Liver (tissue), 8 donors: ENCODE measurements at regions not wholly inside any gene's neighbourhood (a gene's known extent, or its start where the extent isn't known, plus 50 kb on each side); places are given as distances from the start of the nearest gene placed in this dataset.

Experiments
- DNase-seq: peaks from one replicate; pipeline ENCODE4 v3.0.0-alpha.2; 2017; ENCODE audit warnings: low spot score
- H3K27ac ChIP-seq, 2 donors: one replicate each; pipeline ENCODE4 v1.7.0; 2013; ENCODE audit warnings: inconsistent platforms in 2 of 2, low read length in 2 of 2, control low read depth in 1 of 2, low read depth in 1 of 2, mild to moderate bottlenecking in 1 of 2
- H3K27me3 ChIP-seq, 4 donors: one replicate each; pipeline versions ENCODE4 v1.6.1 to v1.7.0; 2013; ENCODE audit warnings: low read length in 3 of 4, inconsistent platforms in 1 of 4, mild to moderate bottlenecking in 1 of 4, moderate library complexity in 1 of 4; ENCODE audit not compliant: control insufficient read depth in 4 of 4, insufficient read depth in 4 of 4
- H3K36me3 ChIP-seq, 4 donors: one replicate each; pipeline versions ENCODE4 v1.6.1 to v1.7.0; 2013; ENCODE audit warnings: low read length in 3 of 4, mild to moderate bottlenecking in 3 of 4, low read depth in 1 of 4, moderate library complexity in 1 of 4; ENCODE audit not compliant: control insufficient read depth in 4 of 4, insufficient read depth in 3 of 4
- H3K4me1 ChIP-seq, 4 donors: one replicate each; pipeline versions ENCODE4 v1.6.1 to v1.7.0; 2013; ENCODE audit warnings: low read length in 3 of 4, mild to moderate bottlenecking in 3 of 4, moderate library complexity in 1 of 4; ENCODE audit not compliant: control insufficient read depth in 4 of 4, insufficient read depth in 4 of 4
- H3K4me3 ChIP-seq, 3 donors: one replicate each; pipeline versions ENCODE4 v1.6.1 to v1.7.0; 2013; ENCODE audit warnings: low read length in 3 of 3, control low read depth in 1 of 3, low read depth in 1 of 3, mild to moderate bottlenecking in 1 of 3
- H3K9ac ChIP-seq, 2 donors: one replicate each; pipeline ENCODE4 v1.7.0; 2013; ENCODE audit warnings: low read length in 2 of 2, mild to moderate bottlenecking in 2 of 2, moderate library complexity in 2 of 2, control low read depth in 1 of 2, low read depth in 1 of 2
- H3K9me3 ChIP-seq, 4 donors: one replicate each; pipeline versions ENCODE4 v1.6.1 to v1.7.0; 2013; ENCODE audit warnings: low read length in 3 of 4; ENCODE audit not compliant: control insufficient read depth in 4 of 4
- EGR1 ChIP-seq, 2 donors: IDR thresholded peaks; 2 replicates each; pipeline ENCODE4 v1.6.1; 2016 to 2018; ENCODE audit warnings: antibody characterized with exemption in 2 of 2, low read depth in 2 of 2
- JUND ChIP-seq, 2 donors: IDR thresholded peaks; 2 replicates each; pipeline ENCODE4 v1.6.1; 2016; ENCODE audit warnings: antibody characterized with exemption in 2 of 2
- NR2F2 ChIP-seq: IDR thresholded peaks from 2 replicates; pipeline ENCODE4 v1.6.1; 2016; ENCODE audit warnings: antibody characterized with exemption
- RAD21 ChIP-seq, 2 donors: IDR thresholded peaks; 2 replicates each; pipeline ENCODE4 v1.6.1; 2016; ENCODE audit warnings: antibody characterized with exemption in 2 of 2, mild to moderate bottlenecking in 2 of 2
- RXRA ChIP-seq, 2 donors: IDR thresholded peaks; 2 replicates each; pipeline ENCODE4 v1.6.1; 2017 to 2018; ENCODE audit warnings: antibody characterized with exemption in 2 of 2, mild to moderate bottlenecking in 1 of 2
- SP1 ChIP-seq: IDR thresholded peaks from 2 replicates; pipeline ENCODE4 v1.6.1; 2018; ENCODE audit warnings: antibody characterized with exemption, mild to moderate bottlenecking
- TAF1 ChIP-seq: conservative IDR thresholded peaks from 2 replicates; pipeline ENCODE4 v1.6.1; 2016; ENCODE audit warnings: antibody characterized with exemption, mild to moderate bottlenecking
- WGBS: extraction: QIAGEN DNeasy Blood & Tissue Kit; methylation state at CpG from one replicate; pipeline ENCODE4 v1.1.7; 2013; 5-methylcytosine and 5-hydroxymethylcytosine counted together
- TF ChIP-seq, protein P1 (sequence below): fragments of 150-350 bp; IDR thresholded peaks from 2 replicates; pipeline ENCODE4 v1.5.1; 2017; ENCODE audit warnings: improper control_type of control experiment, low read depth, low read length; ENCODE audit not compliant: missing input control
- TF ChIP-seq, protein P2 (sequence below): IDR thresholded peaks from 2 replicates; pipeline ENCODE4 v1.6.1; 2016; ENCODE audit warnings: antibody characterized with exemption
- donor health status: healthy.
- donor health status: healthy.
- donor health status: healthy.
- donor health status: healthy.
- donor health status: healthy.

DNA sequence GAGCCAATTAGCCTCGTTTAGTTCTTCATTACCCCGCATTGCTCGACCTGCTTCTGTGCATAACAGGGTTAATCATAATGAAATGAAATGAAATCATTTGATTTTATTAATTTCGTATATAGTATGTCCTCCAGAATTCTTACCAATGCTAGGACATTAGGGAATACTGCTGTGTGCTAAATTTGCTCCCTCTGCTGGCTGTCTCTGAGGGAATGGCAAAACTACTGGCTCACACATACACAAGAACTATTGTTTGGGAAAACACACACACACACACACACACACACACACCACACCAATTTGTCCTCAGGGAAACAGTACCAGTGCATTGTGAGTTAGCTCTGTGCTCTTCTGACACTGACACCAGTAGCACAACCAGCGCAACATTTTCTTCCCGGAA lies 273.3 kb upstream of the TCF4 start:
- no peak for DNase-seq
- Histone ChIP-seq H3K4me1 (no peaks in the 10 kb centered on the region), H3K4me3 (no peak overlapping the region), H3K27ac (no peak overlapping the region), H3K9me3 (no peaks in the 10 kb centered on the region), H3K36me3 (no peaks in the 10 kb centered on the region), H3K9ac (no peak overlapping the region), H3K27me3 (no peaks in the 10 kb centered on the region)
- 65% methylated on average over 6 of the region's 6 CpGs for whole genome bisulfite sequencing
- peak; percentile 64 to 73 for TF ChIP-seq RAD21 (IDR thresholded peaks at IDR 0.05)
- TF ChIP-seq EGR1 (IDR thresholded peaks at IDR 0.05; ENCODE audit: low read depth in 2 of 2), result no peak
- no peak for TF ChIP-seq SP1
- TF ChIP-seq, protein P1, sequence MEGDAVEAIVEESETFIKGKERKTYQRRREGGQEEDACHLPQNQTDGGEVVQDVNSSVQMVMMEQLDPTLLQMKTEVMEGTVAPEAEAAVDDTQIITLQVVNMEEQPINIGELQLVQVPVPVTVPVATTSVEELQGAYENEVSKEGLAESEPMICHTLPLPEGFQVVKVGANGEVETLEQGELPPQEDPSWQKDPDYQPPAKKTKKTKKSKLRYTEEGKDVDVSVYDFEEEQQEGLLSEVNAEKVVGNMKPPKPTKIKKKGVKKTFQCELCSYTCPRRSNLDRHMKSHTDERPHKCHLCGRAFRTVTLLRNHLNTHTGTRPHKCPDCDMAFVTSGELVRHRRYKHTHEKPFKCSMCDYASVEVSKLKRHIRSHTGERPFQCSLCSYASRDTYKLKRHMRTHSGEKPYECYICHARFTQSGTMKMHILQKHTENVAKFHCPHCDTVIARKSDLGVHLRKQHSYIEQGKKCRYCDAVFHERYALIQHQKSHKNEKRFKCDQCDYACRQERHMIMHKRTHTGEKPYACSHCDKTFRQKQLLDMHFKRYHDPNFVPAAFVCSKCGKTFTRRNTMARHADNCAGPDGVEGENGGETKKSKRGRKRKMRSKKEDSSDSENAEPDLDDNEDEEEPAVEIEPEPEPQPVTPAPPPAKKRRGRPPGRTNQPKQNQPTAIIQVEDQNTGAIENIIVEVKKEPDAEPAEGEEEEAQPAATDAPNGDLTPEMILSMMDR, result peak; percentile 33

DNA sequence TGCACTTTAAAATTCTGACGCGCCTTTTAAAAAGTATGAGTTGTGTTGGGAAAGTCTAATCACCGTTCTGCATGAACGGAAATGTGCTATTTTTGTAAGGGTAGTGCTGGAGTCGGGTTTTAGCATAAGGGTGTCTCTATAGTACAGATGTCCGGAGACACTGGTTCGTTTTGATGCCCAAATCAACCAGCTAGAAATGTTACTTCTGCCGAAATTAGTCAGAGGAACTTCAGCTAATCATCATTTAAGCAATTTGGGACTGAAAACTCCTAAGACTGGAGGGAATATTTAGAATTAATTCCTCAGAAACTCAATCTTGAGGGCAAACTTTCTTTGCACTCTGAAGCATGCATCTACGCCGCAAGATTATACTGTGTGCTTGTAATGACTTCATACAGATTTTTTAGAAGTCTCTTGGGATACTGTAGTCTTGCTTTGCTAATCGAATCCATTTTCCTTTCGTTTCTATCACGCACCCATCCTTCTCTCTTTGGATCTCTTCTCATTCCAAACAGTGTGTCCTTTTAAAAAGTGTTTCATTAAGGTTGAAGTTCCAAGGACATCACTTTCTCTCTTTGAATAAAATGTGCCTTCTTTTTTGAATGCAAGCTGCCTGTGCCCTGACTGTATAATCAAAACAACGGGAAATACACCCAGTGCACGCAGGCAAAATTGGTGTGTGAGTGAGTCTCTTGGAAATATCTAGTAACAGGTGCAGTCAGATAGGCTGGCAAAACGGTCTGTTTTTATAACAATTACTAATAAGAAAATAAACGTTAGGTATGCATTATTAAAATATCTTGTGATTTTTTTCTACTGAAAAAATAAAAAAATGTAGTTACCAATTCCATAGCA lies 270.9 kb upstream of the TCF4 start:
- Histone ChIP-seq H3K9ac (no peak overlapping the region), H3K27me3 (no peaks in the 10 kb centered on the region), H3K4me3 (no peak overlapping the region), H3K4me1 (no peaks in the 10 kb centered on the region), H3K9me3 (no peaks in the 10 kb centered on the region), H3K27ac (no peak overlapping the region), H3K36me3 (no peaks in the 10 kb centered on the region)
- WGBS, result 78% methylated on average over 17 of the region's 17 CpGs
- no peak for DNase-seq
- TF ChIP-seq TAF1 (no peak), JUND (IDR thresholded peaks at IDR 0.05) (no peak), NR2F2 (no peak)
- TF ChIP-seq, protein P1, result no peak
- TF ChIP-seq, protein P2, sequence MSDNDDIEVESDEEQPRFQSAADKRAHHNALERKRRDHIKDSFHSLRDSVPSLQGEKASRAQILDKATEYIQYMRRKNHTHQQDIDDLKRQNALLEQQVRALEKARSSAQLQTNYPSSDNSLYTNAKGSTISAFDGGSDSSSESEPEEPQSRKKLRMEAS, result no peak

DNA sequence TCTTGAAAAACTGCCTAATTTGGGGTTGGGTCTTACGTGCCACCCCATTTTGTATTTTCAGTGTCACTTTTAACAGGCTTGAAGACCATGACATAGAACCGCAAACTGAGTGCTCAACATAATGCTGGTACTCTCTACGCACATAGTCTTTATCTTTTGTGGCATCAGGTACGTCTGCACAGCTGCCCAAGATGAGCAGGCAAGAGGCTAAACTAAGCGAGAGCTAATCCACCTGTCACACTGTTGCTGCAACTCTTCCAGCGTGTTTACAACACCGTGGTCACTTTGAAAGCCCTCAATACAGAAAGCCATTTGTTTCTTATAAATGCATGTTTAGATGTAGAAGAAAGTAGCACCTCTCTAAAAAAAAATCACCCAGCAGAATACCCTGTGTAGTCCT lies 270.0 kb upstream of the TCF4 start:
- Histone ChIP-seq H3K4me3 (no peak overlapping the region), H3K27ac (no peak overlapping the region), H3K36me3 (no peaks in the 10 kb centered on the region), H3K9me3 (no peaks in the 10 kb centered on the region), H3K4me1 (no peaks in the 10 kb centered on the region), H3K27me3 (no peaks in the 10 kb centered on the region), H3K9ac (no peak overlapping the region)
- TF ChIP-seq SP1 (no peak), EGR1 (IDR thresholded peaks at IDR 0.05; ENCODE audit: low read depth in 2 of 2) (no peak), JUND (IDR thresholded peaks at IDR 0.05) (no peak), RXRA (IDR thresholded peaks at IDR 0.05) (no peak), NR2F2 (no peak), TAF1 (no peak)
- TF ChIP-seq, protein P2, result no peak
- 83% methylated on average over 7 of the region's 7 CpGs for WGBS
- no peak for DNase-seq
